Adrenal gland (tissue), 9 donors: ENCODE measurements at regions not wholly inside any gene's neighbourhood (a gene's known extent, or its start where the extent isn't known, plus 50 kb on each side); places are given as distances from the start of the nearest gene placed in this dataset.

Experiments
- DNase-seq, 7 donors: peaks; one replicate each; pipeline ENCODE4 v3.0.0-alpha.2; 2019 to 2020
- H3K27ac ChIP-seq, 5 donors: fragments of 200-600 bp; sonication (generic) in 4 of 5; 1 replicate in 3 of 5; 2 replicates in 2 of 5; pipeline versions ENCODE4 v1.5.1 to v1.8.0; 2016 to 2020; ENCODE audit warnings: mild to moderate bottlenecking in 1 of 5
- H3K27me3 ChIP-seq: fragments of 200-600 bp; 2 replicates; pipeline ENCODE4 v1.8.0; 2021
- H3K36me3 ChIP-seq, 2 donors: fragments of 200-600 bp; replicated peaks in 1 of 2; 1 replicate in 1 of 2; 2 replicates in 1 of 2; pipeline versions ENCODE4 v1.5.1 to v1.8.0; 2018 to 2022
- H3K4me1 ChIP-seq, 2 donors: fragments of 200-600 bp; replicated peaks in 1 of 2; 1 replicate in 1 of 2; 2 replicates in 1 of 2; pipeline versions ENCODE4 v1.5.1 to v1.8.0; 2018 to 2021
- H3K4me3 ChIP-seq, 4 donors: fragments of 200-600 bp; sonication (generic) in 3 of 4; one replicate each; pipeline ENCODE4 v1.5.1; 2016 to 2018
- H3K9me3 ChIP-seq, 3 donors: fragments of 200-600 bp; sonication (generic) in 1 of 3; replicated peaks in 1 of 3; 1 replicate in 2 of 3; 2 replicates in 1 of 3; pipeline versions ENCODE4 v1.5.1 to v1.8.0; 2016 to 2021
- POLR2A ChIP-seq, 2 donors: fragments of 450-650 bp; IDR thresholded peaks; one replicate each; pipeline ENCODE4 v1.6.1; 2017; ENCODE audit warnings: antibody characterized with exemption in 2 of 2, mild to moderate bottlenecking in 2 of 2, moderate library complexity in 1 of 2
- WGBS, 4 donors: extraction: QIAGEN DNeasy Blood & Tissue Kit in 2 of 4; methylation state at CpG; one replicate each; pipeline versions ENCODE4 v1.1.5 to v1.1.7; 2013 to 2017; 5-methylcytosine and 5-hydroxymethylcytosine counted together
- intact Hi-C, 2 donors: fragments of 100-400 bp; cut with DNase I; formaldehyde crosslinking; loops; one replicate each; pipeline versions ENCODE4 v1.14.1 to v1.15.0; 2022 to 2023
- TF ChIP-seq, protein P1 (sequence below), 6 experiments: fragments of 450-650 bp in 4 of 6; fragments of 200-600 bp in 2 of 6; sonication (generic) in 1 of 6; IDR thresholded peaks; 1 replicate in 5 of 6; 2 replicates in 1 of 6; pipeline versions ENCODE4 v1.5.1 to v1.8.0; 2016 to 2021; ENCODE audit warnings: antibody characterized with exemption in 6 of 6, mild to moderate bottlenecking in 2 of 6, moderate library complexity in 1 of 6
- donor health status: healthy with polysubstance abuse.
- donor health status: Bipolar disorder and iron deficiency.
- donor health status: DM: yes; HTN: yes; CAD: no.
- donor health status: DM: no; HTN: no; CAD: no.
- donor health status: DM: no; HTN: no; CAD: no.

DNA sequence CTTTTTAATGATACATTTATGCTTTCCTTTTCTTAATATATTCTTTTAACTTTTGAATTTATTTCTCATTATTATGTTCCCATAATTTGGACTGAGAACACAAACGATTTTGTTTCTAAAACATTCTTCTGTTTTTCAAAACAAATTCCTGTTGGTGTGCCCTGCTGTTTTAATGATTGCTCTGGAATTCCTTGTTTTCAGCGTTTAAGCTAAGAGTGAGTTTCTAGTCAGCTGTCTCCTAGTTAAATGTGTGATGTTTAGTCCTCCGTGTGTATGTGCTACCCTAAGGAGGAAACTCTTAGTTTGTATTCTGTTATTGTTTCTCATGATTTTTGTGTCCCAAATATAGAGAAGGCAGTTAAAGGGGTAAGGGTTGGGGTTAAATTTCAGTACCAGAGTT, 306.1 kb upstream of the RGS17 start:
- no peak for TF ChIP-seq POLR2A (IDR thresholded peaks at IDR 0.05)
- TF ChIP-seq, protein P1, sequence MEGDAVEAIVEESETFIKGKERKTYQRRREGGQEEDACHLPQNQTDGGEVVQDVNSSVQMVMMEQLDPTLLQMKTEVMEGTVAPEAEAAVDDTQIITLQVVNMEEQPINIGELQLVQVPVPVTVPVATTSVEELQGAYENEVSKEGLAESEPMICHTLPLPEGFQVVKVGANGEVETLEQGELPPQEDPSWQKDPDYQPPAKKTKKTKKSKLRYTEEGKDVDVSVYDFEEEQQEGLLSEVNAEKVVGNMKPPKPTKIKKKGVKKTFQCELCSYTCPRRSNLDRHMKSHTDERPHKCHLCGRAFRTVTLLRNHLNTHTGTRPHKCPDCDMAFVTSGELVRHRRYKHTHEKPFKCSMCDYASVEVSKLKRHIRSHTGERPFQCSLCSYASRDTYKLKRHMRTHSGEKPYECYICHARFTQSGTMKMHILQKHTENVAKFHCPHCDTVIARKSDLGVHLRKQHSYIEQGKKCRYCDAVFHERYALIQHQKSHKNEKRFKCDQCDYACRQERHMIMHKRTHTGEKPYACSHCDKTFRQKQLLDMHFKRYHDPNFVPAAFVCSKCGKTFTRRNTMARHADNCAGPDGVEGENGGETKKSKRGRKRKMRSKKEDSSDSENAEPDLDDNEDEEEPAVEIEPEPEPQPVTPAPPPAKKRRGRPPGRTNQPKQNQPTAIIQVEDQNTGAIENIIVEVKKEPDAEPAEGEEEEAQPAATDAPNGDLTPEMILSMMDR (IDR thresholded peaks at IDR 0.05), result no peak
- WGBS, 4 donors, result 21 to 30% (median 24%) methylated on average over 3 of the region's 3 CpGs
- Histone ChIP-seq H3K27me3 (no peaks in the 10 kb centered on the region), H3K27ac (no peak overlapping the region), H3K36me3 (no peaks in the 10 kb centered on the region), H3K4me3 (no peak overlapping the region), H3K9me3 (no peaks in the 10 kb centered on the region), H3K4me1 (no peaks in the 10 kb centered on the region)
- no peak for DNase-seq
- intact Hi-C loops, result no loop called here

DNA sequence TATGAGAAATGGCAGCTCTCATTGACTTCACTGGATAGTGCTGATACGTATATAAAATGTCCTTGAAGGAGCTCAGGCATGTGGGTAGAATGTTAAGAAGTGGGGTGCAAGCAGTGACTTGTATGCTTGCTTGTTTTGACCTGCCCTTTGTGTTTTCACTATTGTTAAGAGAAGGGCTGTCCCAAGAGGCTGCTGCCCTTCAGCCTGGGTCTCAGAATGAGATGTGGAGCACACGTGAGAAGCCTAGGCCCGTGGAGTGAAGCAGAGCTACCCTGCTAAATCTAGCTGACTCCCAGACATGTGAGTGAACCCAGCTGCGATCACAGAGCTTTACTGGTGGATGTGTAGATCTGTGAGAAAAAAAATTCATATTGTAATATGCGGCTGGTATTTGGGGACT, 305.3 kb upstream of the RGS17 start:
- no peak overlapping the region for H3K4me3 ChIP-seq
- intact Hi-C loops, result no loop called here
- no peaks in the 10 kb centered on the region for H3K27me3 ChIP-seq
- 44 to 64% (median 49%) methylated on average over 5 of the region's 5 CpGs for WGBS, 4 donors
- no peaks in the 10 kb centered on the region for H3K36me3 ChIP-seq
- no peak for DNase-seq
- H3K9me3 ChIP-seq, result no peaks in the 10 kb centered on the region
- H3K27ac ChIP-seq, result no peak overlapping the region
- no peaks in the 10 kb centered on the region for H3K4me1 ChIP-seq
- TF ChIP-seq POLR2A (IDR thresholded peaks at IDR 0.05), result no peak
- TF ChIP-seq, protein P1 (IDR thresholded peaks at IDR 0.05), result no peak

DNA sequence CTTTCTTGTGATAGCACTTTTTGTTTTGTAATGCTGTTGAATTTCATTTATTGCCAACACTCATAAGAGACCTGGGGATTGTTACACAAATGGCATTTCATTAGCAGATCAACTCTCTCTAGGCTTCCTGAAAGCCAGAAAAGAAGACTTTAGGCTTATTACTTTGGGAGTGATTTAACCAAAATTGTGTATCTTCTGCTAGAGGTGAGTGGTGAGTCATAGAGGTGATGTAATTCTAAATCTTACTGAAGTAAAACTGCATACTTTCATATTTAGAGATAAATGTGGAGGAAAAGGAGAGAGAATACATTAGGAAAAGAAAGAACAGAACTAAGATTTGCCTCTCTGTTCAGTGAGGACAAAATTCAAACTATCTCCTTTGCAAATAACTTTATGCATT, 304.7 kb upstream of the RGS17 start:
- Histone ChIP-seq H3K4me1 (no peaks in the 10 kb centered on the region), H3K9me3 (no peaks in the 10 kb centered on the region), H3K4me3 (no peak overlapping the region), H3K27me3 (no peaks in the 10 kb centered on the region), H3K27ac (no peak overlapping the region), H3K36me3 (no peaks in the 10 kb centered on the region)
- TF ChIP-seq, protein P1 (IDR thresholded peaks at IDR 0.05), result no peak
- no peak for TF ChIP-seq POLR2A (IDR thresholded peaks at IDR 0.05)
- no peak for DNase-seq
- intact Hi-C loops, result no loop called here

DNA sequence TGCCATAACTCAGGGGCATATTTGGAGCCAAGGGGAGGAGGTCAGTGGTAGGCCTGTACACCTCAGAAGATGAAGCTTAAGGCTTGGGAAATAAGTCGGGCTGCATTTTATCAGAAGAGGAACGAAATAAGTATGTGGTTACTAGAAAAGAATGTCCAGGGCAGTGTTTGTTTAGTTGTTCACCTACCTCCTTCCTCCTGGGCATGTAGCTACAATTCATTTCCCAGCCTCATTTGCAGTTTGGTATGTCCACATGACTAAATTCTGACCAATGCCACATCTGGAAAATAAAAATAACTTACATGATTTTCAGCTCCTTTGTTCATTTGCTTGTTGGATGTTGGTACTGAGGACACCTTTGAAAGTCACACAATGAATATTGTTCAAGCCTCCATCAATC, 294.5 kb upstream of the RGS17 start:
- Histone ChIP-seq H3K27me3 (no peaks in the 10 kb centered on the region), H3K27ac (no peak overlapping the region), H3K4me3 (no peak overlapping the region), H3K9me3 (no peaks in the 10 kb centered on the region), H3K4me1 (no peaks in the 10 kb centered on the region), H3K36me3 (no peaks in the 10 kb centered on the region)
- intact Hi-C loops, result no loop called here
- no peak for TF ChIP-seq POLR2A (IDR thresholded peaks at IDR 0.05)
- TF ChIP-seq, protein P1 (IDR thresholded peaks at IDR 0.05), result no peak
- WGBS, 4 donors, result 59 to 67% (median 61%) methylated on average over 2 of the region's 2 CpGs
- no peak for DNase-seq
